ENCODE measurements at regions not wholly inside any gene's neighbourhood (a gene's known extent, or its start where the extent isn't known, plus 50 kb on each side); places are given as distances from the start of the nearest gene placed in this dataset.

GRCh38 chr14:101025696-101026095 is 122.2 kb upstream of the RTL1 start:
- Histone ChIP-seq H3K36me3 (ENCODE audit: control insufficient read depth in 2 of 2, extremely low read depth in 1 of 2, insufficient read depth in 1 of 2, low read length in 1 of 2) (no peaks in the 10 kb centered on the region), H3K4me3 (ENCODE audit: control insufficient read depth in 1 of 2, extremely low read depth in 1 of 2, low read length in 1 of 2) (no peak overlapping the region), H3K27ac (ENCODE audit: low read length) (no peak overlapping the region), H3K9me3 (no peaks in the 10 kb centered on the region), H3K4me1 (ENCODE audit: control insufficient read depth in 1 of 2, extremely low read depth in 1 of 2, insufficient read depth in 2 of 2, low read length in 2 of 2) (no peaks in the 10 kb centered on the region), H3K27me3 (replicated peaks in 1 of 2; ENCODE audit: control insufficient read depth in 2 of 2, extremely low read depth in 1 of 2, insufficient read depth in 2 of 2, low read length in 1 of 2) (peaks cover 0 to 19% of the 10 kb centered on the region in 2 experiments)
- Mint-ChIP-seq H3K9me3 (no peaks in the 10 kb centered on the region), H3K4me1 (no peaks in the 10 kb centered on the region), H3K27me3 (peaks cover 6 to 17% of the 10 kb centered on the region in 2 donors), H3K36me3 (no peaks in the 10 kb centered on the region), H3K4me3 (no peak overlapping the region), H3K27ac (no peak overlapping the region)
- ChIA-PET CTCF (no interaction called here), POLR2A (no interaction called here)
- no peak for DNase-seq
- ATAC-seq (replicated peaks in 1 of 4): no peak
- WGBS (ENCODE audit: insufficient coverage): 91% methylated on average over 6 of the region's 19 CpGs

GRCh38 chr14:101026341-101026740 is 122.8 kb upstream of the RTL1 start:
- H3K4me3 ChIP-seq (ENCODE audit: control insufficient read depth in 1 of 2, extremely low read depth in 1 of 2, low read length in 1 of 2): no peak overlapping the region
- ChIA-PET POLR2A (no interaction called here), CTCF (no interaction called here)
- no peak overlapping the region for H3K27ac ChIP-seq (ENCODE audit: low read length)
- no peaks in the 10 kb centered on the region for H3K9me3 ChIP-seq
- no peaks in the 10 kb centered on the region for H3K4me1 Mint-ChIP-seq
- H3K27me3 ChIP-seq (replicated peaks in 1 of 2; ENCODE audit: control insufficient read depth in 2 of 2, extremely low read depth in 1 of 2, insufficient read depth in 2 of 2, low read length in 1 of 2): peaks cover 0 to 14% of the 10 kb centered on the region in 2 experiments
- ATAC-seq (replicated peaks in 1 of 4) (no peak), DNase-seq (no peak)
- no peaks in the 10 kb centered on the region for H3K4me1 ChIP-seq (ENCODE audit: control insufficient read depth in 1 of 2, extremely low read depth in 1 of 2, insufficient read depth in 2 of 2, low read length in 2 of 2)
- H3K36me3 Mint-ChIP-seq: no peaks in the 10 kb centered on the region
- H3K36me3 ChIP-seq (ENCODE audit: control insufficient read depth in 2 of 2, extremely low read depth in 1 of 2, insufficient read depth in 1 of 2, low read length in 1 of 2): no peaks in the 10 kb centered on the region
- H3K27ac Mint-ChIP-seq: no peak overlapping the region
- H3K9me3 Mint-ChIP-seq: no peaks in the 10 kb centered on the region
- H3K27me3 Mint-ChIP-seq: peaks cover 4 to 11% of the 10 kb centered on the region in 2 donors
- WGBS (ENCODE audit: insufficient coverage): 93% methylated on average over 7 of the region's 7 CpGs
- H3K4me3 Mint-ChIP-seq: no peak overlapping the region

DNA sequence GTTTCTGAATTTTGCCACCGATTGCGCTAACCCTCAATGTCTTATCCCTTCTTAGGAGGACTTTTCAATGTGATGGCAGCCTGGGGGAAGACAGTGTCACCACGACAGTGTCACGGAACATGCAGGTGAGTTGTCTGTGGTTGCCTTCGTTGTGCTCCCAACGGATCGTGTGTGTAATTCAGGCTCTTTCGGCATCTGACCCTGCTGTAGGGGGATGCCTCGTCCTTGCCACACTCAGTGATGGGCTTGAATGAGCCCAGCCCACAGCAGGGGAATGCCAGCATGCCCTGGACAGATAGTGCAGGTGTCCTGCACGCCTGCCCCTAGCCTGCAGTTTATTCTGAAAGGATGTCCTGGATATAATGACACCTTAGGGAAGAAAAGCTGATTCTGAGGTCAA is 123.8 kb upstream of the RTL1 start:
- WGBS (ENCODE audit: insufficient coverage): 81% methylated on average over 8 of the region's 10 CpGs
- Mint-ChIP-seq H3K27me3 (peaks cover 2 to 6% of the 10 kb centered on the region in 2 donors), H3K4me1 (no peaks in the 10 kb centered on the region), H3K27ac (no peak overlapping the region), H3K36me3 (no peaks in the 10 kb centered on the region), H3K4me3 (no peak overlapping the region), H3K9me3 (no peaks in the 10 kb centered on the region)
- DNase-seq (no peak), ATAC-seq (replicated peaks in 1 of 4) (no peak)
- Histone ChIP-seq H3K4me3 (ENCODE audit: control insufficient read depth in 1 of 2, extremely low read depth in 1 of 2, low read length in 1 of 2) (no peak overlapping the region), H3K27ac (ENCODE audit: low read length) (no peak overlapping the region), H3K36me3 (ENCODE audit: control insufficient read depth in 2 of 2, extremely low read depth in 1 of 2, insufficient read depth in 1 of 2, low read length in 1 of 2) (no peaks in the 10 kb centered on the region), H3K9me3 (no peaks in the 10 kb centered on the region), H3K27me3 (replicated peaks in 1 of 2; ENCODE audit: control insufficient read depth in 2 of 2, extremely low read depth in 1 of 2, insufficient read depth in 2 of 2, low read length in 1 of 2) (peaks cover 0 to 7% of the 10 kb centered on the region in 2 experiments), H3K4me1 (ENCODE audit: control insufficient read depth in 1 of 2, extremely low read depth in 1 of 2, insufficient read depth in 2 of 2, low read length in 2 of 2) (no peaks in the 10 kb centered on the region)
- CTCF ChIA-PET: no interaction called here
- POLR2A ChIA-PET: no interaction called here

GRCh38 chr14:101027966-101028365 is 124.4 kb upstream of the RTL1 start:
- H3K36me3 ChIP-seq (ENCODE audit: control insufficient read depth in 2 of 2, extremely low read depth in 1 of 2, insufficient read depth in 1 of 2, low read length in 1 of 2): no peaks in the 10 kb centered on the region
- ChIA-PET POLR2A (no interaction called here), CTCF (no interaction called here)
- Mint-ChIP-seq H3K27ac (no peak overlapping the region), H3K4me1 (no peaks in the 10 kb centered on the region), H3K9me3 (no peaks in the 10 kb centered on the region), H3K27me3 (peaks cover 0 to 3% of the 10 kb centered on the region in 2 donors), H3K36me3 (no peaks in the 10 kb centered on the region), H3K4me3 (no peak overlapping the region)
- H3K9me3 ChIP-seq: no peaks in the 10 kb centered on the region
- DNase-seq: no peak
- H3K27ac ChIP-seq (ENCODE audit: low read length): no peak overlapping the region
- WGBS (ENCODE audit: insufficient coverage): 83% methylated on average over 5 of the region's 5 CpGs
- H3K4me3 ChIP-seq (ENCODE audit: control insufficient read depth in 1 of 2, extremely low read depth in 1 of 2, low read length in 1 of 2): no peak overlapping the region
- peaks cover 0 to 7% of the 10 kb centered on the region in 2 experiments for H3K27me3 ChIP-seq (replicated peaks in 1 of 2; ENCODE audit: control insufficient read depth in 2 of 2, extremely low read depth in 1 of 2, insufficient read depth in 2 of 2, low read length in 1 of 2)
- no peak for ATAC-seq (replicated peaks in 1 of 4)
- no peaks in the 10 kb centered on the region for H3K4me1 ChIP-seq (ENCODE audit: control insufficient read depth in 1 of 2, extremely low read depth in 1 of 2, insufficient read depth in 2 of 2, low read length in 2 of 2)

- no peak overlapping the region for H3K27ac Mint-ChIP-seq
- ATAC-seq (replicated peaks in 1 of 4) (no peak), DNase-seq (no peak)
- H3K27me3 ChIP-seq (replicated peaks in 1 of 2; ENCODE audit: control insufficient read depth in 2 of 2, extremely low read depth in 1 of 2, insufficient read depth in 2 of 2, low read length in 1 of 2): peaks cover 0 to 10% of the 10 kb centered on the region in 2 experiments
- no peaks in the 10 kb centered on the region for H3K4me1 ChIP-seq (ENCODE audit: control insufficient read depth in 1 of 2, extremely low read depth in 1 of 2, insufficient read depth in 2 of 2, low read length in 2 of 2)
- peaks cover 0 to 8% of the 10 kb centered on the region in 2 donors for H3K27me3 Mint-ChIP-seq
- H3K27ac ChIP-seq (ENCODE audit: low read length): no peak overlapping the region
- no peak overlapping the region for H3K4me3 ChIP-seq (ENCODE audit: control insufficient read depth in 1 of 2, extremely low read depth in 1 of 2, low read length in 1 of 2)
- no peak overlapping the region for H3K4me3 Mint-ChIP-seq
- no peaks in the 10 kb centered on the region for H3K36me3 ChIP-seq (ENCODE audit: control insufficient read depth in 2 of 2, extremely low read depth in 1 of 2, insufficient read depth in 1 of 2, low read length in 1 of 2)
- H3K36me3 Mint-ChIP-seq: no peaks in the 10 kb centered on the region
- ChIA-PET CTCF (no interaction called here), POLR2A (no interaction called here)
- no peaks in the 10 kb centered on the region for H3K4me1 Mint-ChIP-seq
- WGBS (ENCODE audit: insufficient coverage): 90% methylated on average over 13 of the region's 20 CpGs
- no peaks in the 10 kb centered on the region for H3K9me3 ChIP-seq
- no peaks in the 10 kb centered on the region for H3K9me3 Mint-ChIP-seq
These were observed 125.6 kb upstream of the RTL1 start for GRCh38 chr14:101028971-101029667.

- H3K27ac Mint-ChIP-seq: no peak overlapping the region
- no peak for DNase-seq
- Histone ChIP-seq H3K27me3 (replicated peaks in 1 of 2; ENCODE audit: control insufficient read depth in 2 of 2, extremely low read depth in 1 of 2, insufficient read depth in 2 of 2, low read length in 1 of 2) (peaks cover 0 to 7% of the 10 kb centered on the region in 2 experiments), H3K27ac (ENCODE audit: low read length) (no peak overlapping the region), H3K9me3 (no peaks in the 10 kb centered on the region), H3K36me3 (ENCODE audit: control insufficient read depth in 2 of 2, extremely low read depth in 1 of 2, insufficient read depth in 1 of 2, low read length in 1 of 2) (no peaks in the 10 kb centered on the region), H3K4me1 (ENCODE audit: control insufficient read depth in 1 of 2, extremely low read depth in 1 of 2, insufficient read depth in 2 of 2, low read length in 2 of 2) (no peaks in the 10 kb centered on the region), H3K4me3 (ENCODE audit: control insufficient read depth in 1 of 2, extremely low read depth in 1 of 2, low read length in 1 of 2) (no peak overlapping the region)
- no peaks in the 10 kb centered on the region for H3K4me1 Mint-ChIP-seq
- ATAC-seq (replicated peaks in 1 of 4): no peak
- H3K27me3 Mint-ChIP-seq: peaks cover 0 to 8% of the 10 kb centered on the region in 2 donors
- ChIA-PET CTCF (no interaction called here), POLR2A (no interaction called here)
- H3K4me3 Mint-ChIP-seq: no peak overlapping the region
- no peaks in the 10 kb centered on the region for H3K9me3 Mint-ChIP-seq
- no peaks in the 10 kb centered on the region for H3K36me3 Mint-ChIP-seq
- 92% methylated on average over 9 of the region's 25 CpGs for WGBS (ENCODE audit: insufficient coverage)
These were observed 126.3 kb upstream of the RTL1 start for GRCh38 chr14:101029668-101030290.

All from T-cell (primary cell).